H1 (cell line): ENCODE measurements at regions not wholly inside any gene's neighbourhood (a gene's known extent, or its start where the extent isn't known, plus 50 kb on each side); places are given as distances from the start of the nearest gene placed in this dataset.

Experiments
- CTCF ChIA-PET: fragments of 300-600 bp; sonication (Branson Sonifier 250); formaldehyde crosslinking; loops from one replicate; lab custom pipeline; 2021; ENCODE audit not compliant: partially characterized antibody; lab: Charles Lee
- POLR2A ChIA-PET: fragments of 300-600 bp; sonication (Branson Sonifier 250); formaldehyde crosslinking; loops from one replicate; lab custom pipeline; 2021; ENCODE audit warnings: inconsistent platforms; ENCODE audit not compliant: partially characterized antibody; lab: Charles Lee
- DNase-seq, 2 experiments: peaks; one replicate each; pipeline versions ENCODE4 v3.0.0 to v3.0.0-alpha.2; 2010 to 2022; ENCODE audit warnings: low spot score in 2 of 2, low read depth in 1 of 2, mixed read lengths in 1 of 2
- FAIRE-seq: peaks from 2 replicates; lab custom pipeline; 2011; peaks lifted over from hg19 to GRCh38; lab: Jason Lieb, UNC
- H2AFZ ChIP-seq: 2 replicates; pipeline ENCODE4 v1.8.1; 2012; ENCODE audit warnings: low read length, inconsistent platforms
- H2AK5ac ChIP-seq: 2 replicates; pipeline ENCODE4 v1.6.1; 2013; ENCODE audit warnings: low read depth, low read length
- H2BK120ac ChIP-seq: replicated peaks from 2 replicates; pipeline ENCODE3; 2013; ENCODE audit warnings: low read depth, low read length, inconsistent platforms
- H2BK12ac ChIP-seq: 2 replicates; pipeline ENCODE4 v1.6.1; 2013; ENCODE audit warnings: low read depth, low read length
- H2BK15ac ChIP-seq: 2 replicates; pipeline ENCODE4 v1.6.1; 2013; ENCODE audit warnings: low read length
- H2BK20ac ChIP-seq: 2 replicates; pipeline ENCODE4 v1.6.1; 2013; ENCODE audit warnings: low read length
- H2BK5ac ChIP-seq: 2 replicates; pipeline ENCODE4 v1.6.1; 2013; ENCODE audit warnings: low read depth, low read length
- H3K14ac ChIP-seq: 2 replicates; pipeline ENCODE4 v1.6.1; 2013; ENCODE audit warnings: inconsistent platforms; ENCODE audit not compliant: insufficient read length
- H3K18ac ChIP-seq: 2 replicates; pipeline ENCODE4 v1.6.1; 2013; ENCODE audit warnings: low read length; ENCODE audit errors: extremely low read depth
- H3K23ac ChIP-seq: 2 replicates; pipeline ENCODE4 v1.6.1; 2013; ENCODE audit warnings: inconsistent platforms; ENCODE audit not compliant: insufficient read length
- H3K23me2 ChIP-seq: 2 replicates; pipeline ENCODE4 v1.6.1; 2013; ENCODE audit warnings: low read depth, low read length
- H3K27ac ChIP-seq: 2 replicates; pipeline ENCODE4 v1.6.1; 2011; ENCODE audit warnings: low read depth, low read length, inconsistent platforms
- H3K27me3 ChIP-seq, 4 experiments: replicated peaks in 1 of 4; 1 replicate in 1 of 4; 2 replicates in 3 of 4; pipeline versions ENCODE4 v1.6.1 to v1.8.1; 2011 to 2013; ENCODE audit warnings: low read length in 3 of 4, mild to moderate bottlenecking in 3 of 4, inconsistent platforms in 2 of 4, mixed read lengths in 2 of 4, moderate library complexity in 1 of 4; ENCODE audit not compliant: control insufficient read depth in 3 of 4, insufficient read depth in 3 of 4; ENCODE audit errors: extremely low read depth in 1 of 4
- H3K36me3 ChIP-seq, 4 experiments: 2 replicates each; pipeline versions ENCODE4 v1.6.1 to v1.8.1; 2011 to 2013; ENCODE audit warnings: mild to moderate bottlenecking in 4 of 4, low read length in 3 of 4, moderate library complexity in 2 of 4, control low read depth in 1 of 4, inconsistent platforms in 1 of 4; ENCODE audit not compliant: insufficient read depth in 4 of 4, control insufficient read depth in 2 of 4
- H3K4ac ChIP-seq: replicated peaks from 2 replicates; pipeline ENCODE3; 2013; ENCODE audit warnings: low read length, low read depth, mixed read lengths, inconsistent platforms; ENCODE audit not compliant: insufficient read length
- H3K4me1 ChIP-seq, 4 experiments: replicated peaks in 1 of 4; 1 replicate in 1 of 4; 2 replicates in 3 of 4; pipeline versions ENCODE4 v1.6.1 to v1.8.1; 2011 to 2013; ENCODE audit warnings: low read length in 3 of 4, inconsistent platforms in 2 of 4, mixed read lengths in 1 of 4; ENCODE audit not compliant: insufficient read depth in 4 of 4, control insufficient read depth in 3 of 4
- H3K4me2 ChIP-seq, 2 experiments: 2 replicates each; pipeline versions ENCODE4 v1.6.1 to v1.8.1; 2011 to 2013; ENCODE audit warnings: low read depth in 2 of 2, low read length in 2 of 2, control low read depth in 1 of 2, inconsistent platforms in 1 of 2, mild to moderate bottlenecking in 1 of 2; ENCODE audit not compliant: insufficient read depth in 1 of 2
- H3K4me3 ChIP-seq, 4 experiments: fragments of 200-600, 300-600 bp in 1 of 4; sonication (generic), shearing (Covaris generic), sonication (Bioruptor Twin) in 1 of 4; 2 replicates each; pipeline versions ENCODE4 v1.5.1 to v1.8.1; 2011 to 2016; ENCODE audit warnings: low read length in 4 of 4, low read depth in 3 of 4, control low read depth in 2 of 4, inconsistent platforms in 2 of 4, mild to moderate bottlenecking in 2 of 4, mixed read lengths in 1 of 4, moderate library complexity in 1 of 4; ENCODE audit not compliant: insufficient read depth in 2 of 4; ENCODE audit errors: extremely low read depth in 1 of 4
- H3K56ac ChIP-seq: replicated peaks from 2 replicates; pipeline ENCODE3; 2013; ENCODE audit warnings: low read depth, mild to moderate bottlenecking, mixed read lengths, low read length, inconsistent platforms; ENCODE audit not compliant: insufficient read length
- H3K79me1 ChIP-seq: 2 replicates; pipeline ENCODE4 v1.6.1; 2013; ENCODE audit warnings: low read depth, low read length, control low read depth
- H3K79me2 ChIP-seq, 2 experiments: 2 replicates each; pipeline versions ENCODE4 v1.6.1 to v1.8.1; 2012 to 2013; ENCODE audit warnings: low read length in 2 of 2, mild to moderate bottlenecking in 2 of 2, inconsistent platforms in 1 of 2; ENCODE audit not compliant: insufficient read depth in 2 of 2, control insufficient read depth in 1 of 2
- H3K9ac ChIP-seq, 4 experiments: replicated peaks in 1 of 4; 1 replicate in 1 of 4; 2 replicates in 3 of 4; pipeline versions ENCODE4 v1.6.1 to v1.8.1; 2011 to 2013; ENCODE audit warnings: low read depth in 3 of 4, low read length in 3 of 4, control low read depth in 2 of 4, mild to moderate bottlenecking in 2 of 4, moderate library complexity in 2 of 4, inconsistent platforms in 1 of 4; ENCODE audit errors: extremely low read depth in 1 of 4
- H3K9me3 ChIP-seq, 2 experiments: 2 replicates each; pipeline versions ENCODE4 v1.6.1 to v1.8.1; 2012 to 2013; ENCODE audit warnings: mild to moderate bottlenecking in 2 of 2, moderate library complexity in 2 of 2, control low read depth in 1 of 2, inconsistent platforms in 1 of 2, low read depth in 1 of 2, low read length in 1 of 2, mixed read lengths in 1 of 2; ENCODE audit not compliant: insufficient read depth in 2 of 2
- H4K20me1 ChIP-seq, 2 experiments: replicated peaks in 1 of 2; 2 replicates each; pipeline versions ENCODE3 to v1.8.1; 2011 to 2013; ENCODE audit warnings: inconsistent platforms in 2 of 2, low read length in 2 of 2, mild to moderate bottlenecking in 1 of 2; ENCODE audit not compliant: insufficient read depth in 2 of 2, control insufficient read depth in 1 of 2
- H4K5ac ChIP-seq: 2 replicates; pipeline ENCODE4 v1.6.1; 2013; ENCODE audit warnings: low read length, low read depth, mixed read lengths, inconsistent platforms; ENCODE audit not compliant: insufficient read length
- H4K8ac ChIP-seq: 2 replicates; pipeline ENCODE4 v1.8.0; 2013; ENCODE audit warnings: mild to moderate bottlenecking, moderate library complexity, low read length, inconsistent platforms; ENCODE audit not compliant: insufficient read depth; ENCODE audit errors: extremely low read depth
- H4K91ac ChIP-seq: replicated peaks from 2 replicates; pipeline ENCODE3; 2013; ENCODE audit warnings: low read length, mixed read lengths, inconsistent platforms; ENCODE audit not compliant: insufficient read length
- BACH1 ChIP-seq: IDR thresholded peaks from 2 replicates; pipeline ENCODE4 v1.6.1; 2012; ENCODE audit warnings: low read length, improper control_type of control experiment
- CTBP2 ChIP-seq: IDR thresholded peaks from 2 replicates; pipeline ENCODE4 v1.7.0; 2011; ENCODE audit warnings: borderline replicate concordance, mild to moderate bottlenecking, moderate library complexity, mixed read lengths, low read length; ENCODE audit not compliant: insufficient read depth, insufficient read length
- EZH2 ChIP-seq: fragments of 200-600 bp; sonication (generic); IDR thresholded peaks from 2 replicates; pipeline ENCODE4 v1.7.1; 2012; ENCODE audit warnings: low read depth, mild to moderate bottlenecking, moderate library complexity, low read length, inconsistent platforms; ENCODE audit not compliant: severe bottlenecking
- GTF2F1 ChIP-seq: IDR thresholded peaks from 2 replicates; pipeline ENCODE4 v1.6.1; 2012; ENCODE audit warnings: low read depth, low read length, improper control_type of control experiment, borderline replicate concordance
- JUN ChIP-seq: IDR thresholded peaks from 2 replicates; pipeline ENCODE4 v1.6.1; 2011; ENCODE audit warnings: low read depth, mild to moderate bottlenecking, improper control_type of control experiment, low read length
- JUND ChIP-seq: IDR thresholded peaks from 2 replicates; pipeline ENCODE4 v1.6.1; 2011; ENCODE audit warnings: mild to moderate bottlenecking, improper control_type of control experiment, low read length
- KDM5A ChIP-seq: fragments of 200-600 bp; IDR thresholded peaks from 2 replicates; pipeline ENCODE4 v1.7.1; 2012; ENCODE audit warnings: mild to moderate bottlenecking, low read length, inconsistent platforms, mixed read lengths
- PHF8 ChIP-seq: fragments of 200-600 bp; sonication (generic); conservative IDR thresholded peaks from 2 replicates; pipeline ENCODE4 v1.7.1; 2012; ENCODE audit warnings: low read depth, mild to moderate bottlenecking, inconsistent platforms, low read length, moderate library complexity
- POU5F1 ChIP-seq: IDR thresholded peaks from 2 replicates; pipeline ENCODE4 v1.6.1; 2011; ENCODE audit warnings: low read depth, mild to moderate bottlenecking, low read length, moderate library complexity
- RNF2 ChIP-seq: fragments of 200-900, 300-1000 bp; sonication (generic); IDR thresholded peaks from 2 replicates; pipeline ENCODE4 v1.7.1; 2016; ENCODE audit warnings: borderline replicate concordance, low read depth, mild to moderate bottlenecking, antibody characterized with exemption, low read length; ENCODE audit not compliant: poor library complexity, severe bottlenecking; ENCODE audit errors: missing control alignments
- TBP ChIP-seq: IDR thresholded peaks from 2 replicates; pipeline ENCODE4 v1.6.1; 2011; ENCODE audit warnings: low read depth, low read length, improper control_type of control experiment

DNA sequence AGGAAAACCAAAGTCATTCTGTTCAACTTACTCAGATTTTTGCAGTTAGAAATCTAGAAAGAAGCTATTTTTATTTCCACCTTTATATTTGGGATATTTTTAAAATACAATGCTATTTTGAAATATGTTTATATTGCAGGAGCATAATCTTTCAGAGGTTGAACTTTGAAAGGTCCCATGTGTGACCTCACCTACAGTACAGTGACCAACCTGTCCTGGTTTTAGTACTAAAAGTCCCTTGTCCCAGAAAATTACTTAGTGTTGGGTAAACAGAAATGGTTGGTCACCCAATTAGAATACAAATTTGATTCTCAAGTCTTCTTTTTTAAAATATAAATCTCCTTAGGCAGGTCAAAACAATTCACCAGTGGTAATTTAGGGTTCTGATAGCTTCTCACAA lies 141.6 kb upstream of the FRMD4B start:
- 0 out of 2 replicates have a peak, but pooled peaks cover 2% of the 10 kb centered on the region for H3K79me1 ChIP-seq
- H4K5ac ChIP-seq, result no peak overlapping the region
- no peak overlapping the region for H2BK5ac ChIP-seq
- no peak overlapping the region for H2AK5ac ChIP-seq
- H3K4me2 ChIP-seq, result no peak overlapping the region
- H3K9me3 ChIP-seq, result no peaks in the 10 kb centered on the region
- no peaks in the 10 kb centered on the region for H3K36me3 ChIP-seq
- no peaks in the 10 kb centered on the region for H3K4me1 ChIP-seq
- H3K27me3 ChIP-seq, result no peaks in the 10 kb centered on the region
- ChIA-PET CTCF (no interaction called here), POLR2A (no interaction called here)
- no peak overlapping the region for H3K27ac ChIP-seq
- H3K4me3 ChIP-seq, result no peak overlapping the region
- H3K23ac ChIP-seq, result no peak overlapping the region
- H3K4ac ChIP-seq, result no peak overlapping the region
- no peak overlapping the region for H3K14ac ChIP-seq
- FAIRE-seq, result no peak
- H3K23me2 ChIP-seq, result no peaks in the 10 kb centered on the region
- H3K56ac ChIP-seq, result no peak overlapping the region
- no peaks in the 10 kb centered on the region for H4K20me1 ChIP-seq
- H4K8ac ChIP-seq, result no peak overlapping the region
- H3K18ac ChIP-seq, result no peak overlapping the region
- H4K91ac ChIP-seq, result no peak overlapping the region
- no peak overlapping the region for H2AFZ ChIP-seq
- no peak overlapping the region for H2BK15ac ChIP-seq
- DNase-seq, result no peak
- no peak overlapping the region for H3K9ac ChIP-seq
- no peak overlapping the region for H2BK12ac ChIP-seq
- H2BK120ac ChIP-seq, result no peak overlapping the region
- no peaks in the 10 kb centered on the region for H3K79me2 ChIP-seq
- no peak overlapping the region for H2BK20ac ChIP-seq
- TF ChIP-seq TBP (no peak), POU5F1 (no peak), GTF2F1 (no peak), JUND (no peak), CTBP2 (no peak), RNF2 (no peak), PHF8 (no peak), EZH2 (no peak), JUN (no peak), KDM5A (no peak), BACH1 (no peak)
